Amygdala (tissue), 56 donors: ENCODE measurements at regions not wholly inside any gene's neighbourhood (a gene's known extent, or its start where the extent isn't known, plus 50 kb on each side); places are given as distances from the start of the nearest gene placed in this dataset.
"Not testable (repeated sequence)": the region's sequence is repeated elsewhere in the genome, so short reads cannot be mapped to it uniquely, and the experiment has no call there.

Source experiments
- DNase-seq, 56 donors: peaks; one replicate each; lab custom pipeline; 2025; lab: John Stamatoyannopoulos, UW

DNA sequence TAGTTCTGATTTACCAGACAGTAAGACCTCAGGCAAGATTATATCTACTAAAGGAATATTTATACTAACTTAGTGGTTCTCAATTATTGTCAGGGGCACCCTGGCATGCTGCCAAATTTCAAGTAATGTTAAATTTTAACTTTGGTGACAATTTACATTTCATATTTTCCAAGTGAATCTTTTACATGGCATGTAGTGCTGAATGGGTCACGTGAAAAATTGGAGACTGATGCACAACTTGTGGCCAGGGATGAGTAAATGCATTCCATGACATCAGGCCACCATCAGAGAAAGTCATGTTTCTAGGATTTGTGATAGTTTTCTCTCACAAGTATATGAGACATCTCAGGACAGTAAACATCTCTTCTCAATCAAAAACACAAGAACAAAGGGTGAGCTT lies 202.6 kb upstream of the SOX21 start:
- no peak for DNase-seq

DNA sequence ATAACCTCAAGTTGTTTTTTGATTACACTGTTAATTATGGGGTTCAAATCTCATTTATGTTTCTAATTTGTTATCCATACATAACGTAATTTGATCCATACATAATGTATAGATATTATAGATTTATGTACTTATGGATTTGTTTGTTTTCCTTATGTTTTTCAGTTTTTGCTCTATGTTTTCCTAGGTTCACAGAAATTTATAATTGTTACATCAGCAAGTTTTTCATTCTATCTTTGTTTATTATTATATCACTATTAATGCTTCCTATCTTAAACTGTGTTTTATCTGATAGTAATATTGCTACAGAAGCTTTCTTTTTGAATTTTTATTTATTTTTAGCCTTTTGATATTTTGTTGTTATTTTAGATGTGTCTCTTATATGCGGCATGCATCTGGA lies 194.3 kb upstream of the SOX21 start:
- DNase-seq, result no peak

DNA sequence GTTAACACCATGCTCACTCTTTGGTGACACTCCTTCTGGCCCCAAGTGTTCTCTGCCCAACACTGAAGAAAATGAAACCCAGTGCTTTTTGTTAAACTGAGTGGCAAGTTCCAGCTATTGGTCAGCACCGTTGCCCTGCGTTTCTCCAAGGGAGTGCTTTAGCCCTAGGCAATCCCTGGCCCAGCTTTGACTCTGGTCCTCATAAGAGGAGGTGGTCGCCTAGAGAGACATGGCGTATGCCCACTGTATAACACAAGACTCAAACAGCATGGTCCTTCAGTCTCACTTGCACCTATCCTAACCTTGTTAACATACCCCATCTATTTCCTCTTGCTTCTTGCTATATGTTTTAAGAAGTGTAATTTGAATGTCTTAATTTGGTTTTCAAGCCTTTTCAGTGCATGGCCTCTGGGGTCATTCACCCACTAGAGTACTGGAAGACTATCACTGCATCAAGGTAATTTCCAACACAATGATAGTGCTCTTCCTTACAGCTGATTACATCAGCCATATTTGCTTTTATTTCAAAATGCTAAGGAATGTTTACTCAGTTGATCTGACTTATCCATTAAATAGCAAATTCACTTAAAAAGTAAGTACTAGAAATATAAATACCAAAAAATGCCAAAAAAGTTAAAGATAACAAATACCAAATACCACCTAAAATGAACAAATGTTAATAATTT lies 190.5 kb upstream of the SOX21 start:
- DNase-seq, result no peak

DNA sequence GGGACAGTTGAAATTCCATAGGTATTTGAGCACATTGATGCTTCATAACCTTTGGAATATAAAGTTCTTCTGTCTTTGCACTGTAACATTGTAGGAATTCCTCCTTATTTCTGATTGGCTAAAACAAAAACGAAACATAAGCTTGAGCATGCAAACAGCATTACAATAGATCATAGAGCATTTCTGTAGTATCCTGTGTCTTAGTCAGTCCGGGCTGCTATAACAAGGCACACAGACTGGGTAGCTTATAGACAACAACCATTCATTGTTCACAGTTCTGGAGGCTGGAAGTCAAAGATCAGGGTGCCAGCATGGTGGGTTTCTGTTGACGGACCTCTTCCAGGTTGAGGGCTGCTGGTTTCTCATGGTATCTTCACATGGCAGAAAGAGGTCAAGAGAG lies 188.7 kb upstream of the SOX21 start:
- DNase-seq, result no peak

DNA sequence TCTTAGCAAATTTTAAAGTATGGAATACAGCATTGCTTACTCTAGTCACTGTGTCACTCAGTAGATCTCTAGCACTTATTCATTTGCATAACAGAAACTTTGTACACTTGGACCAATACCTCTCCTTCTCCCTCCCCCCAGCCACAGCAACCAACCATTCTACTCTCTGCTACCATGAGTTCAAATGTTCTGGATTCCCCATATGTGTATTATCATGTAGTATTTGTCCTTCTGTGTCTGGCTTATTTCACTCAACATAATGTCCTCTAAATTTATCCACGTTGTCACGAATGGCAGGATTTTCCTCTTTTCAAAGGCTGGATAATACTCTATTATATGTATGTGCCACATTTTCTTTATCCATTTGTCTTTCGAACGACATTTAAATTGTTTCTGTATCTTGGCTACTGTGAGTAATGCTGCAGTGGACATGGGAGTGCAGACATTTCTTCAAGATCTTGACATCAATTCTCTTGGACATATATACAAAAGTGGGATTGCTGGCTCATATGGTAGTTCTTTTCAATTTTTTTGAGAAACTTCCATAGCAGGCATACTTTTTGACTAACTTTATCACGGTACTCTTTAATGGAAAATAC lies 184.5 kb upstream of the SOX21 start:
- no peak for DNase-seq

DNA sequence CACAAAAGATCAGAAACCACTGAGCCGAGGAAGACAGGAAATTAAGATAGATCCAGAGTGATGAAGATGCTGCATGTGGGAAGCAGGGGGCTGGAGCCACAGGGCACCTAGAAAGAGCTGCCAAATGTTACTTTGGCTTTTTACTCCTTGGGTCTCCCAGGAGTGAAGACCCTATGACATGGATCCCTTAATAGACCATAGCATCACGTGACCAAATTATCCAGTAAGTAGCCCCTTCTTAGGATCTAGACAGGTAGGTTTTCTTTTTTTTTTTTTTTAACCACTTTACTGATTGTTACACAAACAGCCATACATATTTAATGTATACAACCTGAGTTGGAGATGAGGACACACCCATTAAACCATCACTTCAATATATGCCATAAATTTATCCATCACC lies 183.9 kb upstream of the SOX21 start:
- no peak for DNase-seq

DNA sequence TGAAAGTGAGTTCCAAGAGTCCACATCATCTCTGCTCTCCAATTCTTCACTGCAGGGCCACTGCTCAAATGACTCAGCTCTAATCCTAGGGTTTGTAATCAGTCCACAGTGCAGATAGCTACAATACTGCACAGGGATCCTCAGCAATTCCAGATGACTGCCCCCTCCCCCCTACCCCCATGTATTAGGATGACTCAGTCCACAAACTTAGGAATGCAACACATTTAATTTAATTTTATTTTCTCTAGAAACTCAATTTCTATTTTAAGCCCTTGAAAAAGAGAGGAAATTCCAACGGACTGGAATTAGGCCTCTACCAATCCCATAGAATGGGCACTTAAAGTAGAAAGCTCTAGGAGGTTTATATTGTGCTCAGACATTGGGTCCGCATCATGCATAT lies 173.8 kb upstream of the SOX21 start:
- no peak for DNase-seq

DNA sequence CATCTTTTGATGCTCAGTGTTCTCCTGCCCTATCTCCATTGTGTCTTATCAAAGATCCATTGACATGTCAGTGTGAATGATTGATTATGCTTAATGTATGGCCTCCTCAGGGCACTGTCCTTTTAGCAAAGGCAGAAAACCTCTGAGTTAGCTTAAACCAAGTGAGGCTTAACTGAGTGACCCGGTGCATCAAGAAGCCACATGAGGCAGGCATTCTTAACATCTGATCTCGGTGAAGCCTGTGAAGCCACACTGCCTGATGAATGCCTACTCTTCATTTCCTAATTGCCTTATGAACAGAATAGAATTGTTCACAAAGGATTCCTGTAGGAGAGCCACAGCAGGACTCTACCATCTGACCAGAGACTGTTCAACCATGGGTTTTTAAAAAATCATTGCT lies 168.1 kb upstream of the SOX21 start:
- no peak for DNase-seq

DNA sequence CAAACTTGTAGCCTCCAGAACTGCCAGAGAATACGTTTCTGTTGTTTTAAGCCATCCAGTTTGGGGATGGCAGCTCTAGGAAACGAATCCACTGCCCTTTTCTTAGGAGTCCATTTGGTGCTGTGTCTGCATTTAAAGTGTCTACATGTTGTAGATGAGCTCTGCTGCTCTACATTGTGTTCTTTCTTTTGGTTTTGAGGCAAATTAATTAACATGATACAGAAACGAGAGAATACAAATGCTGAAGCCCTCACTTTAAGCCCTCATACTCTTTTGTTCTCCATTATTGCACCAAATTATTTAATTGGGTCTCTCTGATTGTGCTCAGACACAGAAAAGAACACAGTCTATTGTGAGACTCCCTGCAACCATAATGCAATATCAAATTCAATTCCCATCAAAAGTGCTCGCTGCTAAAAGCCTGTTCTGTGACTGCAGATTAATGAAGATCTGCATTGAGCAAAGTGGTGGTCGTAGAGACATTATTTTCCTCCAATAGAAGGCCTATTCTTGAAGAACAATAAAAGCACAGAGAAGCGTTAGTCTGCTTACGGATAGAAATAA lies 166.3 kb upstream of the SOX21 start:
- DNase-seq, result no peak

DNA sequence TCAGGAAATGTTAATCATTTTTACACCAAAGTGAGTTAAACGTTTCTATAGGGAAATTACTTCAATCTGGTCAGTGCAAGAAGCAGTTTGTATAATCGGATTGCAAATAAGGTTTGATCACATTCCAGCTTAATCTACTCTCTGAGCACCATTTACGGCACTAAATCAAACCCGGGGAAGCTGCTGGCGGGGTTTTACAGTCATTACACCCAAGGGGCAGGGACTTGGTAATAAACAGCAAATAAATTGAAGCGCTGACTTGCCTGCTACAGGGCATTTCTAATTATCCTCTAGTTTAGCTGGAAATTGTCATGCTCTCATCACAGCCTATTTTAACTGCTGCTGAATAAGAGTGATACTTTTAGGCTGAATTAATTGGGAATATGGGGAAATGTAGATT lies 152.1 kb upstream of the SOX21 start:
- no peak for DNase-seq

DNA sequence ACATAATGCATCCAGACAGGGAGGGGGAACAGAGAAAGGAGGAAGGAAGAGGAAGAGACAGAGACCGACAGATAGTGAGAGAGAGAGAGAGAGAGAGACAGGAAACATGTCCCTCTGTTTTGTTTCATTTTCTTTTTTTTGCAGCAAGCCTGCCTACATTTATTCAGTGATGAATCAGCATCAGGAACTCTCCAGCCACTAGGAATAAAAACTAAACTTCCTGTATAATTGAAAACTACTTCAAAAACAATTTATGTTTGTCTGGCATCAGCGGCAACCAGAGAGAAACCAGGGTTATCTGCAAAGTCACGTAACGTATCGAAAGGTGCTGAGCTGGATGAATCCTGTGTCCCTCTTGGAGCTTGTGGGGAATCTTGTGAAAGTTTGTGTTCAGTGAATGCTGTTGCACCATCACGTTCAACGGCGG lies 148.6 kb upstream of the SOX21 start:
- DNase-seq, result no peak

DNA sequence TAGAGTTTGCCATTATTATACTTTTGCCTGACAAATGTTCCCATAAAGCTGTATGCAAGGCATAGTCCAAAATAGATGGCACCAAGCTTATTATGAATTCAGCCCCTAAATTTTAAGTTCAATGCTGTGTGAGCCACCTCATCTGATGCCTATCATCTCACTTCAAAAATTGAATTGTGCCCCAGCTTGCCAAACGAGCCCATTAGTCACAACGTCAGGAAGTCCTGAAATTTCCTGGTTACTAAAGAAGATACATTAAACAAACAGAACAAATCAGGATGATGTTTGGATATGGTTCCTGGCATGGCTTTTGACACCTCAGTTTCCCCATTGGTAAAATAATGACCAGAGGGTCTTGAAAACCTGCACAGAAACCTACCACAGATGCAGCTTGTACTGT lies 147.5 kb upstream of the SOX21 start:
- DNase-seq, result no peak

DNA sequence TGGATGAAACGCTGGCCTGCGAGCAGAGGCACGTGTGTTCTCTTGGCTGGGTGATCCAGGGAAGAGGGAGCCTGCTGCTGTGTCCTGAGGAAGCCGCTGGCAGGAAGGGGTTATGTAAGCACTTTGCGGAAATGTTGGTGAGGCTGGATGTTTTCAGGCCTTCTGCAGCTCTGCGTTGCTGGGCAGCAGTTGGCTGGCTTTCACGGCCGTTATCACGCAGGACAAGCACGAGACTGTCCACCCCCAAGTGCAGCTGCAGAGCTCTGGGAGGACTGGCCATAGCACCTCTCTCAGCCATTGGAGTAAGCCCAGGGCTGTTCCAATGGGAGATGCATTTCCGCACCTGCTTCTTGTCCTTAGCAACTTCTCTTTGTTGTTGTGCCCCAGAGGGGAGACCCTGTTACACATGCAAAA lies 146.9 kb upstream of the SOX21 start:
- DNase-seq, result peak in 55 of 56 donors; percentile 4 to 80 (median 54)

DNA sequence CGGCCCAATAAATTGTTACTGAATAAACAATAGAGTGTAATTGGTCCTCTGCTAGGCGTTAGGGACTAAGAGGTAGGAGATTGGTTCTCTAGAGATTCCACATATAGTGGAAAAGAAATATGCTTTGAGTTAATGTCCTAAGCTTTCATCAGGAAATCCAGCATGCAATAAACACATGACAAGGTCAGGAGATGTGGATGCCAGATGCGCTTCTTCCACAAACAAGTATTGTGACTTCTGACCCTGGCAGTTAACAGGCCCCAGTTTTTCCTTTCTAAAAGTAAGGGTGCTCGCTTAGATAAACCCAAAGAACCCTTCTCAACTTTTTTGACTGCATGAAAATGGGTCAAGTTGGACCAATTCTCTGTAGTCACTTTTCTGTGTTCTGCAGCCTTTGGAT lies 146.5 kb upstream of the SOX21 start:
- no peak for DNase-seq

DNA sequence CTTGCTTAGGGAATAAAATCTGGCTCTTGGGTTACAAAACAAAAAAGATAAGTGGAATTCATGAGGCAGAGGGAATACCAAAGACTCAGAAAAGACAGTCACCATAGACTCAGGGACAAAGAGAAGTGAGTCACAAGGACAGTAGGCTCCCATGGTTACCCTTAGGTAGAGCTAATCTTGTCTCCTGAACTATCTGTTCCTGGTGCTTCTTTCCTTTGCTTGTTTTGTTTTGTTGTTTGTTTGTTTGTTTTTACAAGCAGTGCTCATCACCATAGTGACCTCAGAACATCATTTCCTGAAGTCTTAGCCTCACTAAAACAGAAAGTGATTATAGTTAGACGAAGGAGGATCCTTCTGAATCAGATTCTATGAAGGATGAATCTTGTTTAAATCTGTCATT lies 142.3 kb upstream of the SOX21 start:
- DNase-seq, result no peak

DNA sequence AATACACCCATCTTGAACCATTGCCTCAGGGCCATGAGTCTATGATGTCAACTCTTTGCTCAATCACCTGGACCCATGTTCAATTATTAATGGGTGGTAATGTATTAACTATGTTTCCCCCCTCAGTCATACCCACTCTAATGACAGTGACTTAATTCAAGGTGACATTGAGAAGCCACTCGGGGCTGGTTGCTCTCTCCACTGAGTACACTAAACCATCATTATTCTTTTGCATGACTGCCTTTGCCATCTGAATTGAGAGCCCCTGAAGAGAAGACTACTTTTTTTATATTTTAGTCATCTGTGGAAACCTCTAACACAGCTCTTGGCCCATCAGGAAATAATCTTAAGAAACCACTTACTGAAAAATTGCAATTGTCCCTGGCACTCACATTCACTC lies 139.2 kb upstream of the SOX21 start:
- DNase-seq, result no peak

DNA sequence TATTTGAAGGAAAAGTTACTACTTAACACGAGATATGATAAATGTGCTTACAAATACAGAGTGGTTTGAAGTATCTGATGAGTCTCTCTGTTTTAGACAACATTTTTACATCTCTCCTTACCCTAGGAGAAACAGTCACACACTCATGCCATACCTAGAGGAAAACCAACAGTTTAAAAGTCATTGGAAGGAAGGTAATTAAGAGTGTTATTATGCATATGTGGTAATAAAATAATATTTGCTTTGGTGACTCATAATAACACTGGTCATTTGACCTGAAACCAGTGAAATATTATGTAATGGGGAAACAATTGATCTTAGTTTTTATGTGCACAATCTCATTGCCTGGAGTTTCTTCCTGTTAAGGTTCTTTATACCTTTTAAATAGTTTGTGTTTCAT lies 136.9 kb upstream of the SOX21 start:
- DNase-seq, result no peak

DNA sequence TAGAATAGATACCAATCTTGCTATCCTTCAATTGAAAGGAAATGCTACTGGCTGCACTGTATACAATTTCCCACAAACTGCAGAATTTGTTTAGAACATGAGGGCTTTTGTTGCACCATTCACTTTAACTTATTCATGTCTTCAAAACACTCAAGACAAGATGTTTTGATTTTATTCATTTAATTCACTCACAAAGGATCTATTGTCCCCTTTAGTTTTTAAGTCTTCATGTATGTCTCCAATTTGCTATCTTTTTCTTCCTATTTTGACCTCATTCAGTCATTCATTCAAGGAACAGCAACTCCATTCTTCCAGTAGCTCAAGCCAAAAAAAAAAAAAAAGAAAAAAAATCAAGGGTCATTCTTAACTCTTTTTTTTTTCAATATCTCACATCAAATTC lies 130.6 kb upstream of the SOX21 start:
- DNase-seq, result no peak

DNA sequence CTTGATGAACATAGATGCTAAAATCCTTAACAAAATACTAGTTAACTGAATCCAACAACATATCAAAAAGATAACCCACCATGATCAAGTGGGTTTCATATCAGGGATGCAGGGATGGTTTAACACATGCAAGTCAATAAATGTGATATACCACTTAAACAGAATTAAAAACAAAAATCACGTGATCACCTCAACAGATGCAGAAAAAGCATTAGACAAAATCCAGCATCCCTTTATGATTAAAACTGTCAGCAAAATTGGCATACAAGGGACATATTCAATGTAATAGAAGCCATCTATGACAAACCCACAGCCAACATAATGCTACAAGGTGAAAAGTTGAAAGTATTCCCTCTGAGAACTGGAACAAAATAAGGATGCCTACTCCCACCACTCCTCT lies 124.7 kb upstream of the SOX21 start:
- DNase-seq, result not testable (repeated sequence)

DNA sequence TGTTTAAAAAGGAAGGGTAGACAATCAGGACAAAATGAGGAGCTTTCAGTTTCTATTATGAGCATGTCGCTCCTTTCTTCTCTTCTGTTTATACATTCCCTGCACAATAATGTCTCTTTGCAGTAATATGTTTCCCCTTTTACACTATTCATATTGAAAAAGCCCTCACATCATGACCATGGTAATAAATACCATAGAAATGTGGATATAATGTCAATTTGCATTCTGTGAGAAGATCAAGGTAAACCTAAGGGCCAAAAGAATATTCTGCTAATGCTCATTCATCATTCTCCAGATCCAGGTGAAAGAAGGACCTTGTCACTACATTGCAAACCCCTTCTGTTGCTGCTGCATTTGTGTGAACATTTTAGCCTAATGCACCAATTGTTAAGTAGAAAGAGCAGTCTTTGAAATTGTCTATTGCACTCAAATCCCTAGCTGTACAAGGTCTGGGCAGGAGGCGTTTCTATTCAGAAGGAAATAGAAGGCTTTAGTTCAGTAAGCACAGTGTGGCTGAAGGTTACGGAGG lies 117.6 kb upstream of the SOX21 start:
- DNase-seq, result no peak

DNA sequence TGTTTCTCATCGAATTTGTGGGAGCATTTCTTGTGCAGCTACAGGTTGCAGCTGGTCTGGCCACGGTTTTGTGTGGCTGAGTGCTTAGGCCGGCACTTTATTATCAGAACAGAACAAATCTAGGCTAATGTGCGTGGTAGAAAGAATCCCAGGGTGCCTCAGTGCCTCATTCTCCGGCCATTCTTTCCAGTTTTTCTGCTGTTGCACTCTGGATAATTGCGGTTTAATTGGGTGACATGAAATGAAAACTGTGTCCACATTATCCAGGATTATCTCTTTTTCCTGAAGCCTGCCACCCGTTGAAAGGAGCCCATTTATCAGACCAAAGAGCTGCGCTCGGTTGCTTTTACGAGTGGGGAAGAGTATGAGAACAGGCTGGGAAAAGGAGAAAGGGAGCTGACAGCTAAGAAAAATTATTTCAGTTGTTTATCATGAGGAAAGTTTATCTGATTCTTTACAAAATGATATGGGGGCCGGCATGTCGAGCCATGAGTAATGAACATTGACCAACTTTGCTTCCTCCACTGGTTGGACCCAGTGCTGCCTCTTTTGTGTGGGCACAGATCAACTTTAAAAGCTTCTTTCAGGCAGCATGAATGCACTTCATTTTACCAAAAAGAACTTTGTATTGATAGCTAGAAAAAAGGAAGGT lies 117.0 kb upstream of the SOX21 start:
- DNase-seq, result no peak

DNA sequence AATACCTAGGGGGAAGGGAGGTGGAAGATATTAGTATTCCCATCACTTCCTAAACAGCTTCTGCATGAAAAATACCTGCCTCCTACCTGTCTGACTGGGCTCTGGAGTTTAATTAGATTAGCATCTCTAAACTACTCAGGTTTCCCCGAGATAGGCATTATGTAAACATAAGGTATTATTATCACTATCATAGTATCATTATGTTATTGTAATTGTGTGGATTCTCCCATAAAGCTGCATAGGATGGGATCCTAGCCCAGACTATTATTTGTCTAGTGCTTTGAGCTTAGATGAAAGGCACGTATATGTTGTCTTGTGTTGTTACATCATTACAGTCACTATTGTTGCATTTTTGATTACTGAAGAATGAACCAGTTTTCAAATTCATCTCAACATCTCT lies 115.2 kb upstream of the SOX21 start:
- no peak for DNase-seq
